A549 (cell line): ENCODE measurements at regions not wholly inside any gene's neighbourhood (a gene's known extent, or its start where the extent isn't known, plus 50 kb on each side); places are given as distances from the start of the nearest gene placed in this dataset.

Source experiments
- BHLHE40 ChIP-seq: IDR thresholded peaks from 2 replicates; pipeline ENCODE4 v1.6.1; 2012; ENCODE audit warnings: low read depth, low read length, inconsistent platforms
- CEBPB ChIP-seq, 2 experiments: fragments of >200 bp in 1 of 2; sonication (Bioruptor Twin) in 1 of 2; formaldehyde crosslinking in 1 of 2; IDR thresholded peaks; 2 replicates each; pipeline ENCODE4 v1.6.1; 2012 to 2016
- CTCF ChIP-seq: fragments of >200 bp; sonication (Bioruptor Twin); formaldehyde crosslinking; IDR thresholded peaks from 3 replicates; pipeline ENCODE4 v1.5.1; 2016
- EP300 ChIP-seq, 2 experiments: fragments of >200 bp; sonication (Bioruptor Twin); formaldehyde crosslinking; IDR thresholded peaks; 2 replicates in 1 of 2; 3 replicates in 1 of 2; pipeline ENCODE4 v1.6.1; 2016 to 2017
- FOXS1 ChIP-seq: fragments of 250-450 bp; sonication (Bioruptor Pico); IDR thresholded peaks from 2 replicates; pipeline ENCODE4 v1.5.0; 2020; ENCODE audit warnings: mild to moderate bottlenecking, moderate library complexity
- HOXB5 ChIP-seq: fragments of 250-450 bp; sonication (Bioruptor Pico); IDR thresholded peaks from 2 replicates; pipeline ENCODE4 v1.5.0; 2020; ENCODE audit warnings: mild to moderate bottlenecking, moderate library complexity
- MYC ChIP-seq: IDR thresholded peaks from 2 replicates; pipeline ENCODE4 v1.6.1; 2012; ENCODE audit warnings: mild to moderate bottlenecking, inconsistent platforms, low read length, improper control_type of control experiment, borderline replicate concordance
- POLR2A ChIP-seq: IDR thresholded peaks from 2 replicates; pipeline ENCODE4 v1.6.1; 2012; ENCODE audit warnings: mild to moderate bottlenecking, low read length
- POLR2AphosphoS2 ChIP-seq: conservative IDR thresholded peaks from 2 replicates; pipeline ENCODE4 v1.6.1; 2012; ENCODE audit warnings: low read length, improper control_type of control experiment, inconsistent platforms
- ZFP36 ChIP-seq: fragments of 450-650 bp; IDR thresholded peaks from 2 replicates; pipeline ENCODE4 v1.6.1; 2014; ENCODE audit warnings: borderline replicate concordance; ENCODE audit not compliant: partially characterized antibody
- TF ChIP-seq, protein P1 (sequence below): IDR thresholded peaks from 2 replicates; pipeline ENCODE4 v1.6.1; 2012
- TF ChIP-seq, protein P2 (sequence below): IDR thresholded peaks from 2 replicates; pipeline ENCODE4 v1.6.1; 2012

DNA sequence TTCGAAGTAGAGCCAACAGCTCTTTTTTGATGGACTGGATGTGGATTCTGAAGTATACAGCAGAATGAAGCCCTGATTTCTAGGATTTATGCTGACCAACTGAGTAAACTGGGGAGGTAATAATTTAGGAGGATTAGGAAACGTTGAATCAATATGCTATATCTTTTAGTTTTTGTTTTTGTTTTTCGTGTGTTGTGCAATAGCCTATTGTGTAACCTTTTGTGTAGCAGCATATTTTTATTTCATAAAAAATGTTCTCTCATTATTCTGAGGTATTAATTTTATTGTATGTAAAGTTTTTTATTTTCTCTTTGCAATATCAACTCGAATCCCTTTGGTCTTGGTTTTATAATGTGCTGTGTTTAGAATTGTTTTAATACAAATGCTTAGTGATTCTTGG is 902.3 kb downstream of the EFNA5 start:
- TF ChIP-seq, protein P1, sequence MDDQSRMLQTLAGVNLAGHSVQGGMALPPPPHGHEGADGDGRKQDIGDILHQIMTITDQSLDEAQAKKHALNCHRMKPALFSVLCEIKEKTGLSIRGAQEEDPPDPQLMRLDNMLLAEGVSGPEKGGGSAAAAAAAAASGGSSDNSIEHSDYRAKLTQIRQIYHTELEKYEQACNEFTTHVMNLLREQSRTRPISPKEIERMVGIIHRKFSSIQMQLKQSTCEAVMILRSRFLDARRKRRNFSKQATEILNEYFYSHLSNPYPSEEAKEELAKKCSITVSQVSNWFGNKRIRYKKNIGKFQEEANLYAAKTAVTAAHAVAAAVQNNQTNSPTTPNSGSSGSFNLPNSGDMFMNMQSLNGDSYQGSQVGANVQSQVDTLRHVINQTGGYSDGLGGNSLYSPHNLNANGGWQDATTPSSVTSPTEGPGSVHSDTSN, result no peak
- TF ChIP-seq CEBPB (IDR thresholded peaks at IDR 0.05) (peak; percentile 19 to 56; a peak in 2 of 4 replicates), BHLHE40 (no peak), CTCF (no peak), ZFP36 (no peak), POLR2AphosphoS2 (no peak), POLR2A (no peak), HOXB5 (no peak), EP300 (IDR thresholded peaks at IDR 0.05) (no peak), MYC (no peak), FOXS1 (CRISPR knock-in tag) (no peak)
- TF ChIP-seq, protein P2, sequence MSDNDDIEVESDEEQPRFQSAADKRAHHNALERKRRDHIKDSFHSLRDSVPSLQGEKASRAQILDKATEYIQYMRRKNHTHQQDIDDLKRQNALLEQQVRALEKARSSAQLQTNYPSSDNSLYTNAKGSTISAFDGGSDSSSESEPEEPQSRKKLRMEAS, result no peak
